HepG2 (cell line): ENCODE measurements at regions not wholly inside any gene's neighbourhood (a gene's known extent, or its start where the extent isn't known, plus 50 kb on each side); places are given as distances from the start of the nearest gene placed in this dataset.
A peak's percentile ranks its signal among the peaks of the same experiment; 100 is the strongest.

Experiments used
- ARID4A ChIP-seq: sonication (generic); formaldehyde crosslinking; IDR thresholded peaks from 2 replicates; pipeline ENCODE4 v1.5.0; 2020; ENCODE audit warnings: mild to moderate bottlenecking, missing genetic modification reagents, borderline replicate concordance
- HOXA3 ChIP-seq: sonication (generic); formaldehyde crosslinking; IDR thresholded peaks from 2 replicates; pipeline ENCODE4 v1.5.0; 2020; ENCODE audit warnings: missing genetic modification reagents
- JUNB ChIP-seq: sonication (generic); formaldehyde crosslinking; IDR thresholded peaks from 2 replicates; pipeline ENCODE4 v1.8.0; 2022; ENCODE audit warnings: missing genetic modification reagents, mild to moderate bottlenecking, borderline replicate concordance
- KDM1A ChIP-seq: IDR thresholded peaks from 2 replicates; pipeline ENCODE4 v1.6.1; 2016; ENCODE audit warnings: missing compliant biosample characterization
- KDM5B ChIP-seq: sonication (generic); formaldehyde crosslinking; IDR thresholded peaks from 2 replicates; pipeline ENCODE4 v1.4.0; 2020; ENCODE audit warnings: missing genetic modification reagents, mild to moderate bottlenecking, borderline replicate concordance
- RARA ChIP-seq: IDR thresholded peaks from 2 replicates; pipeline ENCODE4 v1.6.1; 2016; ENCODE audit warnings: missing genetic modification reagents, missing compliant biosample characterization
- RORA ChIP-seq: sonication (generic); formaldehyde crosslinking; IDR thresholded peaks from 2 replicates; pipeline ENCODE4 v1.5.0; 2020; ENCODE audit warnings: mild to moderate bottlenecking, missing genetic modification reagents, moderate library complexity
- SPEN ChIP-seq: sonication (generic); formaldehyde crosslinking; IDR thresholded peaks from 2 replicates; pipeline ENCODE4 v1.5.1; 2020; ENCODE audit warnings: low read depth, mild to moderate bottlenecking, missing genetic modification reagents
- ZBTB1 ChIP-seq: sonication (generic); formaldehyde crosslinking; IDR thresholded peaks from 2 replicates; pipeline ENCODE4 v1.4.0; 2020; ENCODE audit warnings: missing genetic modification reagents, borderline replicate concordance
- ZBTB7A ChIP-seq: sonication (generic); formaldehyde crosslinking; IDR thresholded peaks from 2 replicates; pipeline ENCODE4 v1.8.0; 2022; ENCODE audit warnings: mild to moderate bottlenecking, missing genetic modification reagents
- ZEB1 ChIP-seq: IDR thresholded peaks from 2 replicates; pipeline ENCODE4 v1.6.1; 2012; ENCODE audit warnings: mild to moderate bottlenecking, low read depth, inconsistent platforms; ENCODE audit not compliant: insufficient replicate concordance
- ZFP41 ChIP-seq: sonication (generic); formaldehyde crosslinking; IDR thresholded peaks from 2 replicates; pipeline ENCODE4 v1.4.0; 2020; ENCODE audit warnings: mild to moderate bottlenecking, missing genetic modification reagents, borderline replicate concordance
- ZNF12 ChIP-seq: sonication (generic); formaldehyde crosslinking; IDR thresholded peaks from 2 replicates; pipeline ENCODE4 v1.5.0; 2020; ENCODE audit warnings: missing genetic modification reagents
- ZNF292 ChIP-seq: sonication (generic); formaldehyde crosslinking; IDR thresholded peaks from 2 replicates; pipeline ENCODE4 v1.8.1; 2022; ENCODE audit warnings: mild to moderate bottlenecking, low read depth, missing genetic modification reagents, borderline replicate concordance
- ZNF296 ChIP-seq: sonication (generic); formaldehyde crosslinking; conservative IDR thresholded peaks from 2 replicates; pipeline ENCODE4 v1.5.0; 2020; ENCODE audit warnings: mild to moderate bottlenecking, missing genetic modification reagents
- ZNF318 ChIP-seq: sonication (generic); formaldehyde crosslinking; IDR thresholded peaks from 2 replicates; pipeline ENCODE4 v1.4.0; 2020; ENCODE audit warnings: mild to moderate bottlenecking, missing genetic modification reagents
- ZNF580 ChIP-seq: IDR thresholded peaks from 2 replicates; pipeline ENCODE4 v1.6.1; 2016; ENCODE audit warnings: low read depth, borderline replicate concordance
- ZNF644 ChIP-seq: IDR thresholded peaks from 2 replicates; pipeline ENCODE4 v1.6.1; 2016; ENCODE audit warnings: low read depth
- ZNF816 ChIP-seq: sonication (generic); formaldehyde crosslinking; IDR thresholded peaks from 2 replicates; pipeline ENCODE4 v1.8.0; 2022; ENCODE audit warnings: missing genetic modification reagents, mild to moderate bottlenecking, borderline replicate concordance

- TF ChIP-seq ZNF318 (no peak), JUNB (CRISPR knock-in tag) (no peak), KDM1A (CRISPR knock-in tag) (0 out of 2 replicates have a peak, but pooled peaks have one; percentile 76), ZNF292 (CRISPR knock-in tag) (peak; percentile 97), ZNF12 (CRISPR knock-in tag) (0 out of 2 replicates have a peak, but pooled peaks have one; percentile 35), ARID4A (CRISPR knock-in tag) (peak; percentile 62; the same call in 1 of the 2 replicates), ZNF580 (peak; percentile 43; the same call in 1 of the 2 replicates), RARA (peak; percentile 86), KDM5B (peak; percentile 48; the same call in 1 of the 2 replicates), ZBTB1 (no peak), ZBTB7A (no peak), ZEB1 (peak; percentile 88), ZNF644 (CRISPR knock-in tag) (peak; percentile 92), SPEN (CRISPR knock-in tag) (0 out of 2 replicates have a peak, but pooled peaks have one; percentile 40), ZNF296 (CRISPR knock-in tag) (no peak), RORA (CRISPR knock-in tag) (no peak), ZFP41 (CRISPR knock-in tag) (0 out of 2 replicates have a peak, but pooled peaks have one; percentile 48), ZNF816 (CRISPR knock-in tag) (no peak), HOXA3 (CRISPR knock-in tag) (peak; percentile 78)
Measured at GRCh38 chr2:101556033-101556459, 81.1 kb upstream of the RFX8 start (continued).
